Gastroesophageal sphincter (tissue), 3 donors: ENCODE measurements at regions not wholly inside any gene's neighbourhood (a gene's known extent, or its start where the extent isn't known, plus 50 kb on each side); places are given as distances from the start of the nearest gene placed in this dataset.

ENCODE experiments used
- EP300 ChIP-seq: sonication (generic); formaldehyde crosslinking; IDR thresholded peaks from one replicate; pipeline ENCODE4 v1.6.1; 2017; ENCODE audit warnings: antibody characterized with exemption, mild to moderate bottlenecking
- POLR2AphosphoS5 ChIP-seq: sonication (generic); formaldehyde crosslinking; IDR thresholded peaks from one replicate; pipeline ENCODE4 v1.6.1; 2017; ENCODE audit warnings: antibody characterized with exemption
- TF ChIP-seq, protein P1 (sequence below), 4 experiments: fragments of 200-600 bp in 2 of 4; fragments of 450-650 bp in 2 of 4; sonication (generic) in 1 of 4; IDR thresholded peaks; one replicate each; pipeline ENCODE4 v1.5.1; 2017 to 2019; ENCODE audit warnings: antibody characterized with exemption in 4 of 4, mild to moderate bottlenecking in 2 of 4, moderate library complexity in 2 of 4

DNA sequence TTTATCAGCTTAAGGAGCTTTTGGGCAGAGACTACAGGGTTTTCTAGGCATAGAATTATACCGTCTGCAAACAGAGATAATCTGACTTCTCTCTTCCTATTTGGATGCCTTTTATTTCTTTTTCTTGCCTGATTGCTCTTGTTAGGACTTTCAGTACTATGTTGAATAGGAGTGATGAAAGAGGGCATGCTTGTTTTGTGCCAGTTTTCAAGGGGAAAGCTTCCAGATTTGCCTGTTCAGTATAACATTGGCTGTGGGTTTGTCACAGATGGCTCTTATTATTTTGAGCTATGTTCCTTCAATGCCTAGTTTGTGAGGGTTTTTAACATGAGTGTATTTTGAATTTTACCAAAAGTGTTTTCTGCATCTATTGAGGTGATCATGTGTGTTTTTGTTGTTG is 192.8 kb upstream of the PHACTR1 start:
- TF ChIP-seq, protein P1, sequence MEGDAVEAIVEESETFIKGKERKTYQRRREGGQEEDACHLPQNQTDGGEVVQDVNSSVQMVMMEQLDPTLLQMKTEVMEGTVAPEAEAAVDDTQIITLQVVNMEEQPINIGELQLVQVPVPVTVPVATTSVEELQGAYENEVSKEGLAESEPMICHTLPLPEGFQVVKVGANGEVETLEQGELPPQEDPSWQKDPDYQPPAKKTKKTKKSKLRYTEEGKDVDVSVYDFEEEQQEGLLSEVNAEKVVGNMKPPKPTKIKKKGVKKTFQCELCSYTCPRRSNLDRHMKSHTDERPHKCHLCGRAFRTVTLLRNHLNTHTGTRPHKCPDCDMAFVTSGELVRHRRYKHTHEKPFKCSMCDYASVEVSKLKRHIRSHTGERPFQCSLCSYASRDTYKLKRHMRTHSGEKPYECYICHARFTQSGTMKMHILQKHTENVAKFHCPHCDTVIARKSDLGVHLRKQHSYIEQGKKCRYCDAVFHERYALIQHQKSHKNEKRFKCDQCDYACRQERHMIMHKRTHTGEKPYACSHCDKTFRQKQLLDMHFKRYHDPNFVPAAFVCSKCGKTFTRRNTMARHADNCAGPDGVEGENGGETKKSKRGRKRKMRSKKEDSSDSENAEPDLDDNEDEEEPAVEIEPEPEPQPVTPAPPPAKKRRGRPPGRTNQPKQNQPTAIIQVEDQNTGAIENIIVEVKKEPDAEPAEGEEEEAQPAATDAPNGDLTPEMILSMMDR (IDR thresholded peaks at IDR 0.05), result no peak
- TF ChIP-seq POLR2AphosphoS5 (no peak), EP300 (no peak)
